OCI-M2 (cell line): ENCODE measurements at regions not wholly inside any gene's neighbourhood (a gene's known extent, or its start where the extent isn't known, plus 50 kb on each side); places are given as distances from the start of the nearest gene placed in this dataset.

Experiments
- DNase-seq: peaks from one replicate; lab custom pipeline; 2025; ENCODE audit not compliant: unreplicated experiment; lab: John Stamatoyannopoulos, UW

- no peak for DNase-seq
Measured at GRCh38 chr2:191738003-191738402, 60.1 kb downstream of the NABP1 start.

GRCh38 chr2:191738667-191739066 lies 60.7 kb downstream of the NABP1 start:
- no peak for DNase-seq

GRCh38 chr2:191739194-191739593 lies 61.3 kb downstream of the NABP1 start:
- no peak for DNase-seq

- no peak for DNase-seq
Measured at GRCh38 chr2:191740016-191740419, 62.1 kb downstream of the NABP1 start.

GRCh38 chr2:191740759-191741158 lies 62.8 kb downstream of the NABP1 start:
- DNase-seq, result no peak

GRCh38 chr2:191746346-191747169 lies 68.6 kb downstream of the NABP1 start:
- DNase-seq, result no peak

- no peak for DNase-seq
Measured at GRCh38 chr2:191747170-191747530, 69.2 kb downstream of the NABP1 start.

GRCh38 chr2:191748059-191748461 lies 70.1 kb downstream of the NABP1 start:
- DNase-seq, result no peak

- no peak for DNase-seq
Measured at GRCh38 chr2:191748528-191749180, 70.7 kb downstream of the NABP1 start.

- DNase-seq, result no peak
Measured at GRCh38 chr2:191749181-191749540, 71.2 kb downstream of the NABP1 start.

GRCh38 chr2:191754103-191754502 lies 76.2 kb downstream of the NABP1 start:
- no peak for DNase-seq

- DNase-seq, result no peak
Measured at GRCh38 chr2:191756761-191757160, 78.8 kb downstream of the NABP1 start.

GRCh38 chr2:191757208-191757607 lies 79.3 kb downstream of the NABP1 start:
- DNase-seq, result no peak

- peak; percentile 8 for DNase-seq
Measured at GRCh38 chr2:191758518-191759507, 80.9 kb downstream of the NABP1 start.

GRCh38 chr2:191759680-191760079 lies 81.7 kb downstream of the NABP1 start:
- no peak for DNase-seq

GRCh38 chr2:191760655-191761262 lies 82.8 kb downstream of the NABP1 start:
- DNase-seq, result no peak

GRCh38 chr2:191773136-191773535 lies 73.8 kb downstream of the CAVIN2 start:
- no peak for DNase-seq

- DNase-seq, result no peak
Measured at GRCh38 chr2:191777351-191777750, 69.5 kb downstream of the CAVIN2 start.

- no peak for DNase-seq
Measured at GRCh38 chr2:191778041-191778440, 68.8 kb downstream of the CAVIN2 start.

GRCh38 chr2:191782351-191782750 lies 64.5 kb downstream of the CAVIN2 start:
- no peak for DNase-seq

- no peak for DNase-seq
Measured at GRCh38 chr2:191783416-191783815, 63.5 kb downstream of the CAVIN2 start.
